Mesenchymal stem cell (in vitro differentiated cells and primary cell): ENCODE measurements at regions not wholly inside any gene's neighbourhood (a gene's known extent, or its start where the extent isn't known, plus 50 kb on each side); places are given as distances from the start of the nearest gene placed in this dataset.

Experiments
- DNase-seq: peaks from one replicate; pipeline ENCODE4 v3.0.0-alpha.2; 2013
- H2AFZ ChIP-seq: one replicate; pipeline ENCODE4 v1.6.1; 2013; ENCODE audit warnings: low read depth, mild to moderate bottlenecking, control low read depth, inconsistent platforms, low read length, moderate library complexity
- H2AK5ac ChIP-seq: 2 replicates; pipeline ENCODE4 v1.6.1; 2013; ENCODE audit warnings: low read length, moderate library complexity, mild to moderate bottlenecking, inconsistent platforms; ENCODE audit not compliant: severe bottlenecking
- H2BK120ac ChIP-seq: one replicate; pipeline ENCODE4 v1.6.1; 2013; ENCODE audit warnings: low read depth, mild to moderate bottlenecking, inconsistent platforms, low read length, moderate library complexity
- H2BK12ac ChIP-seq, 2 experiments: one replicate each; pipeline ENCODE4 v1.6.1; 2013; ENCODE audit warnings: inconsistent platforms in 2 of 2, low read length in 2 of 2, mild to moderate bottlenecking in 2 of 2, moderate library complexity in 2 of 2, control low read depth in 1 of 2
- H2BK15ac ChIP-seq: one replicate; pipeline ENCODE4 v1.6.1; 2013; ENCODE audit warnings: mild to moderate bottlenecking, low read depth, inconsistent platforms; ENCODE audit not compliant: poor library complexity, severe bottlenecking
- H2BK5ac ChIP-seq: 2 replicates; pipeline ENCODE4 v1.6.1; 2013; ENCODE audit warnings: low read depth, mild to moderate bottlenecking, low read length, control low read depth, inconsistent platforms; ENCODE audit not compliant: poor library complexity, severe bottlenecking
- H3K14ac ChIP-seq, 2 experiments: one replicate each; pipeline ENCODE4 v1.6.1; 2013; ENCODE audit warnings: inconsistent platforms in 2 of 2, low read length in 2 of 2, control low read depth in 1 of 2, mild to moderate bottlenecking in 1 of 2, moderate library complexity in 1 of 2
- H3K18ac ChIP-seq, 2 experiments: one replicate each; pipeline ENCODE4 v1.6.1; 2013; ENCODE audit warnings: inconsistent platforms in 2 of 2, low read length in 2 of 2, control low read depth in 1 of 2, low read depth in 1 of 2, mild to moderate bottlenecking in 1 of 2
- H3K23ac ChIP-seq, 2 experiments: one replicate each; pipeline ENCODE4 v1.6.1; 2013; ENCODE audit warnings: inconsistent platforms in 2 of 2, low read length in 2 of 2, mild to moderate bottlenecking in 2 of 2, moderate library complexity in 2 of 2, control low read depth in 1 of 2
- H3K27ac ChIP-seq: 2 replicates; pipeline ENCODE4 v1.5.1; 2013; ENCODE audit warnings: mild to moderate bottlenecking, moderate library complexity, low read length, control low read depth, inconsistent platforms; ENCODE audit not compliant: poor library complexity, severe bottlenecking
- H3K27me3 ChIP-seq, 2 experiments: 2 replicates each; pipeline versions ENCODE4 v1.6.1 to v1.7.0; 2013; ENCODE audit warnings: low read length in 2 of 2, mild to moderate bottlenecking in 2 of 2, moderate library complexity in 2 of 2, control low read depth in 1 of 2, inconsistent platforms in 1 of 2; ENCODE audit not compliant: control insufficient read depth in 1 of 2, insufficient read depth in 1 of 2
- H3K36me3 ChIP-seq, 2 experiments: 2 replicates each; pipeline versions ENCODE4 v1.6.1 to v1.7.0; 2013; ENCODE audit warnings: low read length in 2 of 2, control low read depth in 1 of 2, inconsistent platforms in 1 of 2, low read depth in 1 of 2, mild to moderate bottlenecking in 1 of 2; ENCODE audit not compliant: insufficient read depth in 2 of 2, control insufficient read depth in 1 of 2
- H3K4ac ChIP-seq, 2 experiments: one replicate each; pipeline ENCODE4 v1.6.1; 2013; ENCODE audit warnings: inconsistent platforms in 2 of 2, low read length in 2 of 2, mild to moderate bottlenecking in 2 of 2, moderate library complexity in 2 of 2, control low read depth in 1 of 2, low read depth in 1 of 2
- H3K4me1 ChIP-seq: 2 replicates; pipeline ENCODE4 v1.6.1; 2013; ENCODE audit warnings: low read depth, low read length, control low read depth; ENCODE audit not compliant: control insufficient read depth, insufficient read depth
- H3K4me2 ChIP-seq: 2 replicates; pipeline ENCODE4 v1.6.1; 2013; ENCODE audit warnings: low read length, mild to moderate bottlenecking, inconsistent platforms; ENCODE audit not compliant: poor library complexity, severe bottlenecking
- H3K4me3 ChIP-seq, 2 experiments: 2 replicates each; pipeline versions ENCODE4 v1.5.1 to v1.7.0; 2013; ENCODE audit warnings: low read length in 2 of 2, mild to moderate bottlenecking in 2 of 2, control low read depth in 1 of 2, low read depth in 1 of 2; ENCODE audit not compliant: insufficient read depth in 1 of 2
- H3K79me1 ChIP-seq: replicated peaks from 2 replicates; pipeline ENCODE4 v1.6.1; 2013; ENCODE audit warnings: mild to moderate bottlenecking, control low read depth, low read length, inconsistent platforms; ENCODE audit not compliant: poor library complexity, severe bottlenecking
- H3K9ac ChIP-seq: 2 replicates; pipeline ENCODE4 v1.7.0; 2013; ENCODE audit warnings: mild to moderate bottlenecking, low read length, moderate library complexity
- H3K9me3 ChIP-seq: 2 replicates; pipeline ENCODE4 v1.7.0; 2013; ENCODE audit warnings: mild to moderate bottlenecking, low read length; ENCODE audit not compliant: control insufficient read depth
- H4K8ac ChIP-seq: one replicate; pipeline ENCODE4 v1.6.1; 2013; ENCODE audit warnings: inconsistent platforms, mild to moderate bottlenecking, low read length, moderate library complexity
- H4K91ac ChIP-seq: one replicate; pipeline ENCODE4 v1.6.1; 2013; ENCODE audit warnings: mild to moderate bottlenecking, low read length, inconsistent platforms
- WGBS: methylation state at CpG from one replicate; pipeline ENCODE4 v1.1.7; 2013; ENCODE audit warnings: mixed read lengths; 5-methylcytosine and 5-hydroxymethylcytosine counted together

GRCh38 chr2:37820471-37820986, 104.6 kb upstream of the RMDN2 start:
- H3K4ac ChIP-seq: no peak overlapping the region
- H2BK12ac ChIP-seq: no peak overlapping the region
- no peak for DNase-seq
- H4K8ac ChIP-seq: no peak overlapping the region
- no peak overlapping the region for H3K4me2 ChIP-seq
- H3K4me3 ChIP-seq: no peak overlapping the region
- 92% methylated on average over 2 of the region's 2 CpGs for WGBS
- no peaks in the 10 kb centered on the region for H3K79me1 ChIP-seq
- H4K91ac ChIP-seq: no peak overlapping the region
- no peak overlapping the region for H3K9ac ChIP-seq
- H3K36me3 ChIP-seq: no peaks in the 10 kb centered on the region
- no peak overlapping the region for H2BK120ac ChIP-seq
- H3K4me1 ChIP-seq: peaks cover 3% of the 10 kb centered on the region
- H3K27me3 ChIP-seq: no peaks in the 10 kb centered on the region
- H2AK5ac ChIP-seq: no peak overlapping the region
- no peak overlapping the region for H2BK5ac ChIP-seq
- H2BK15ac ChIP-seq: no peak overlapping the region
- no peak overlapping the region for H3K27ac ChIP-seq
- H3K23ac ChIP-seq: no peak overlapping the region
- H2AFZ ChIP-seq: no peak overlapping the region
- peaks cover 6% of the 10 kb centered on the region for H3K9me3 ChIP-seq
- H3K14ac ChIP-seq: no peak overlapping the region
- no peak overlapping the region for H3K18ac ChIP-seq

- Histone ChIP-seq H2BK120ac (no peak overlapping the region), H3K18ac (peak overlapping the region in 1 of 2 experiments; percentile 47), H3K4ac (peak overlapping the region in 1 of 2 experiments; percentile 88), H4K8ac (no peak overlapping the region), H3K14ac (no peak overlapping the region), H2BK15ac (no peak overlapping the region), H3K4me1 (peaks cover 9% of the 10 kb centered on the region), H3K79me1 (no peaks in the 10 kb centered on the region), H2BK5ac (no peak overlapping the region), H2AFZ (no peak overlapping the region), H3K4me2 (no peak overlapping the region), H3K4me3 (no peak overlapping the region), H3K27me3 (no peaks in the 10 kb centered on the region), H2AK5ac (no peak overlapping the region), H3K9ac (no peak overlapping the region), H3K9me3 (peaks cover 4% of the 10 kb centered on the region), H4K91ac (peak overlapping the region; percentile 67), H3K27ac (no peak overlapping the region), H3K36me3 (no peaks in the 10 kb centered on the region), H3K23ac (no peak overlapping the region), H2BK12ac (peak overlapping the region in 1 of 2 experiments; percentile 57)
- DNase-seq: no peak
- WGBS: 80% methylated on average over 2 of the region's 3 CpGs
Measured at GRCh38 chr2:37825586-37825985, 99.5 kb upstream of the RMDN2 start.

- Histone ChIP-seq H3K23ac (no peak overlapping the region), H3K4me2 (no peak overlapping the region), H3K18ac (no peak overlapping the region), H3K9ac (no peak overlapping the region), H3K79me1 (no peaks in the 10 kb centered on the region), H2BK12ac (peak overlapping the region in 1 of 2 experiments; percentile 61), H3K4me3 (no peak overlapping the region), H2AFZ (no peak overlapping the region), H3K4ac (no peak overlapping the region), H2BK120ac (no peak overlapping the region), H4K8ac (no peak overlapping the region), H3K27me3 (no peaks in the 10 kb centered on the region), H3K27ac (no peak overlapping the region), H2AK5ac (no peak overlapping the region), H4K91ac (no peak overlapping the region), H2BK5ac (no peak overlapping the region), H3K4me1 (peaks cover 9% of the 10 kb centered on the region), H3K14ac (no peak overlapping the region), H2BK15ac (no peak overlapping the region), H3K36me3 (no peaks in the 10 kb centered on the region), H3K9me3 (no peaks in the 10 kb centered on the region)
- 95% methylated on average over 4 of the region's 4 CpGs for WGBS
- DNase-seq: no peak
Measured at GRCh38 chr2:37826611-37827010, 98.5 kb upstream of the RMDN2 start.

- Histone ChIP-seq H2AFZ (no peak overlapping the region), H2BK120ac (peak overlapping the region; percentile 19), H3K36me3 (no peaks in the 10 kb centered on the region), H2AK5ac (peak overlapping the region; percentile 12), H4K8ac (peak overlapping the region; percentile 67), H3K14ac (no peak overlapping the region), H3K4me2 (no peak overlapping the region), H3K9ac (no peak overlapping the region), H3K23ac (no peak overlapping the region), H3K4ac (peak overlapping the region; percentile 2 to 19), H3K27ac (no peak overlapping the region), H3K4me1 (peaks cover 9% of the 10 kb centered on the region), H3K4me3 (no peak overlapping the region), H2BK5ac (no peak overlapping the region), H4K91ac (peak overlapping the region; percentile 64), H3K18ac (peak overlapping the region; percentile 52 to 84), H3K27me3 (no peaks in the 10 kb centered on the region), H3K9me3 (no peaks in the 10 kb centered on the region), H2BK12ac (peak overlapping the region; percentile 33 to 90), H3K79me1 (no peaks in the 10 kb centered on the region), H2BK15ac (no peak overlapping the region)
- WGBS: 96% methylated on average over 7 of the region's 7 CpGs
- no peak for DNase-seq
Measured at GRCh38 chr2:37827455-37827854, 97.6 kb upstream of the RMDN2 start.
